ENCODE measurements at regions not wholly inside any gene's neighbourhood (a gene's known extent, or its start where the extent isn't known, plus 50 kb on each side); places are given as distances from the start of the nearest gene placed in this dataset.
A peak's percentile ranks its signal among the peaks of the same experiment; 100 is the strongest.

- Mint-ChIP-seq H3K9me3 (ENCODE audit: unreplicated experiment) (no peaks in the 10 kb centered on the region), H3K27me3 (ENCODE audit: insufficient read depth, unreplicated experiment) (peaks cover 31% of the 10 kb centered on the region), H3K4me3 (ENCODE audit: unreplicated experiment) (no peak overlapping the region), H3K4me1 (ENCODE audit: insufficient read depth, unreplicated experiment) (no peaks in the 10 kb centered on the region), H3K27ac (ENCODE audit: low read depth, unreplicated experiment) (no peak overlapping the region), H3K36me3 (ENCODE audit: insufficient read depth, unreplicated experiment) (no peaks in the 10 kb centered on the region)
- ChIA-PET CTCF (no interaction called here), POLR2A (no interaction called here)
- TF ChIP-seq, protein P1, sequence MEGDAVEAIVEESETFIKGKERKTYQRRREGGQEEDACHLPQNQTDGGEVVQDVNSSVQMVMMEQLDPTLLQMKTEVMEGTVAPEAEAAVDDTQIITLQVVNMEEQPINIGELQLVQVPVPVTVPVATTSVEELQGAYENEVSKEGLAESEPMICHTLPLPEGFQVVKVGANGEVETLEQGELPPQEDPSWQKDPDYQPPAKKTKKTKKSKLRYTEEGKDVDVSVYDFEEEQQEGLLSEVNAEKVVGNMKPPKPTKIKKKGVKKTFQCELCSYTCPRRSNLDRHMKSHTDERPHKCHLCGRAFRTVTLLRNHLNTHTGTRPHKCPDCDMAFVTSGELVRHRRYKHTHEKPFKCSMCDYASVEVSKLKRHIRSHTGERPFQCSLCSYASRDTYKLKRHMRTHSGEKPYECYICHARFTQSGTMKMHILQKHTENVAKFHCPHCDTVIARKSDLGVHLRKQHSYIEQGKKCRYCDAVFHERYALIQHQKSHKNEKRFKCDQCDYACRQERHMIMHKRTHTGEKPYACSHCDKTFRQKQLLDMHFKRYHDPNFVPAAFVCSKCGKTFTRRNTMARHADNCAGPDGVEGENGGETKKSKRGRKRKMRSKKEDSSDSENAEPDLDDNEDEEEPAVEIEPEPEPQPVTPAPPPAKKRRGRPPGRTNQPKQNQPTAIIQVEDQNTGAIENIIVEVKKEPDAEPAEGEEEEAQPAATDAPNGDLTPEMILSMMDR (IDR thresholded peaks at IDR 0.05; ENCODE audit: unreplicated experiment): no peak
- no peak for DNase-seq (ENCODE audit: unreplicated experiment)
- intact Hi-C loops (cut with micrococcal nuclease): no loop called here
- BruUV-seq (replicated peaks): no TSS peak
Observed at GRCh38 chr2:65863713-65864112, 431.3 kb upstream of the SPRED2 start.

DNA sequence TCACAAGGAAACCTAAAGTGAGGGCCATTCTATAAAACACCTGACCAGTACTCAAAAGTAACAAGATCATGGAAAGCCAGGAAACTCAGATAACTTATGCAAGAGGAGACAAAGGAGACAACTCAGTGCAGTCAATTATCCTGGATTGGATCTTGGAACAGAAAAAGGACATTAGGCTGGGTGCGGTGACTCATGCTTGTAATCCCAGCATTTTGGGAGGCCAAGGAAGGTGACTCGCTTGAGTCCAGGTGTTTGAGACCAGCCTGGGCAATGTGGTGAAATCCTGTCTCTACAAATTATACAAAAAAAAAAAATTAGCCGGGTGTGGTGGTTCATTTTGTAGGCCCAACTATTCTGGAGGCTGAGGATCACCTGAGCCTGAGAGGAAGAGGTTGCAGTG, 424.5 kb upstream of the SPRED2 start:
- TF ChIP-seq, protein P1 (IDR thresholded peaks at IDR 0.05; ENCODE audit: unreplicated experiment): no peak
- Mint-ChIP-seq H3K4me1 (ENCODE audit: insufficient read depth, unreplicated experiment) (peaks cover 6% of the 10 kb centered on the region), H3K36me3 (ENCODE audit: insufficient read depth, unreplicated experiment) (no peaks in the 10 kb centered on the region), H3K27me3 (ENCODE audit: insufficient read depth, unreplicated experiment) (no peaks in the 10 kb centered on the region), H3K27ac (ENCODE audit: low read depth, unreplicated experiment) (no peak overlapping the region), H3K9me3 (ENCODE audit: unreplicated experiment) (no peaks in the 10 kb centered on the region), H3K4me3 (ENCODE audit: unreplicated experiment) (no peak overlapping the region)
- peak; percentile 43 for DNase-seq (ENCODE audit: unreplicated experiment)
- intact Hi-C loops (cut with micrococcal nuclease): no loop called here
- ChIA-PET CTCF (no interaction called here), POLR2A (no interaction called here)
- no TSS peak for BruUV-seq (replicated peaks)

- no TSS peak for BruUV-seq (replicated peaks)
- CTCF ChIA-PET: no interaction called here
- DNase-seq (ENCODE audit: unreplicated experiment): no peak
- Mint-ChIP-seq H3K4me3 (ENCODE audit: unreplicated experiment) (no peak overlapping the region), H3K9me3 (ENCODE audit: unreplicated experiment) (no peaks in the 10 kb centered on the region), H3K27me3 (ENCODE audit: insufficient read depth, unreplicated experiment) (no peaks in the 10 kb centered on the region), H3K36me3 (ENCODE audit: insufficient read depth, unreplicated experiment) (no peaks in the 10 kb centered on the region), H3K27ac (ENCODE audit: low read depth, unreplicated experiment) (no peak overlapping the region), H3K4me1 (ENCODE audit: insufficient read depth, unreplicated experiment) (peaks cover 6% of the 10 kb centered on the region)
- intact Hi-C loops (cut with micrococcal nuclease): no loop called here
- POLR2A ChIA-PET: no interaction called here
- TF ChIP-seq, protein P1 (IDR thresholded peaks at IDR 0.05; ENCODE audit: unreplicated experiment): no peak
Observed at GRCh38 chr2:65856423-65856822, 424.0 kb upstream of the SPRED2 start.

GRCh38 chr2:65850695-65851094, 418.3 kb upstream of the SPRED2 start:
- Mint-ChIP-seq H3K27ac (ENCODE audit: low read depth, unreplicated experiment) (no peak overlapping the region), H3K9me3 (ENCODE audit: unreplicated experiment) (no peaks in the 10 kb centered on the region), H3K36me3 (ENCODE audit: insufficient read depth, unreplicated experiment) (no peaks in the 10 kb centered on the region), H3K27me3 (ENCODE audit: insufficient read depth, unreplicated experiment) (no peaks in the 10 kb centered on the region), H3K4me1 (ENCODE audit: insufficient read depth, unreplicated experiment) (no peaks in the 10 kb centered on the region), H3K4me3 (ENCODE audit: unreplicated experiment) (no peak overlapping the region)
- TF ChIP-seq, protein P1 (IDR thresholded peaks at IDR 0.05; ENCODE audit: unreplicated experiment): no peak
- DNase-seq (ENCODE audit: unreplicated experiment): no peak
- BruUV-seq (replicated peaks): no TSS peak
- CTCF ChIA-PET: interaction anchor here (0.8 kb wide), 1 partner anchor 12 kb away, joined by 4 read pairs; no protein-coding TSS in a partner anchor
- POLR2A ChIA-PET: no interaction called here
- intact Hi-C loops (cut with micrococcal nuclease): no loop called here

Measured in MCF 10A (cell line).